CD4-positive, alpha-beta T cell (primary cell): ENCODE measurements at regions not wholly inside any gene's neighbourhood (a gene's known extent, or its start where the extent isn't known, plus 50 kb on each side); places are given as distances from the start of the nearest gene placed in this dataset.

ENCODE experiments used
- ATAC-seq: fragments of 200-7000 bp; cut with Tn5 transposase; one replicate; pipeline ENCODE4 v1.10.0; 2022; ENCODE audit warnings: mild to moderate bottlenecking; ENCODE audit not compliant: poor library complexity
- CTCF ChIA-PET: fragments of 350-600 bp; sonication (Branson Sonifier 250); formaldehyde crosslinking; loops from one replicate; lab custom pipeline; 2021; ENCODE audit warnings: antibody characterized with exemption, inconsistent platforms; lab: Charles Lee
- POLR2A ChIA-PET: fragments of 350-600 bp; sonication (Branson Sonifier 250); formaldehyde crosslinking; loops from one replicate; lab custom pipeline; 2021; ENCODE audit warnings: antibody characterized with exemption, inconsistent platforms; lab: Charles Lee
- DNase-seq, 14 experiments: peaks; one replicate each; pipeline ENCODE4 v3.0.0-alpha.2; 2013 to 2020; ENCODE audit warnings: mixed read lengths in 2 of 14
- H3K27ac ChIP-seq, 2 donors: one replicate each; pipeline versions ENCODE4 v1.5.1 to v1.7.0; 2013; ENCODE audit warnings: low read length in 2 of 2, low read depth in 1 of 2, mild to moderate bottlenecking in 1 of 2
- H3K27me3 ChIP-seq, 2 experiments: 1 replicate in 1 of 2; 2 replicates in 1 of 2; pipeline versions ENCODE4 v1.6.1 to v1.7.0; 2013; ENCODE audit warnings: low read length in 2 of 2, control low read depth in 1 of 2, mild to moderate bottlenecking in 1 of 2, moderate library complexity in 1 of 2; ENCODE audit not compliant: insufficient read depth in 2 of 2, control insufficient read depth in 1 of 2
- H3K36me3 ChIP-seq: one replicate; pipeline ENCODE4 v1.6.1; 2013; ENCODE audit warnings: low read length, control low read depth; ENCODE audit not compliant: insufficient read depth
- H3K4me1 ChIP-seq: one replicate; pipeline ENCODE4 v1.6.1; 2013; ENCODE audit warnings: low read length, control low read depth; ENCODE audit not compliant: insufficient read depth
- H3K4me3 ChIP-seq: one replicate; pipeline ENCODE4 v1.5.1; 2013; ENCODE audit warnings: mild to moderate bottlenecking, low read length, moderate library complexity
- H3K9me3 ChIP-seq, 2 experiments: 1 replicate in 1 of 2; 2 replicates in 1 of 2; pipeline versions ENCODE4 v1.6.1 to v1.7.0; 2013; ENCODE audit warnings: low read length in 2 of 2, mild to moderate bottlenecking in 2 of 2, control low read depth in 1 of 2, moderate library complexity in 1 of 2; ENCODE audit not compliant: control insufficient read depth in 1 of 2, insufficient read depth in 1 of 2
- H3K27ac Mint-ChIP-seq: one replicate; pipeline ENCODE4 v1.8.0; 2020; ENCODE audit warnings: mixed read lengths
- H3K27me3 Mint-ChIP-seq: one replicate; pipeline ENCODE4 v1.8.0; 2021; ENCODE audit warnings: mixed read lengths
- H3K36me3 Mint-ChIP-seq: one replicate; pipeline ENCODE4 v1.8.0; 2021; ENCODE audit warnings: low read depth, mixed read lengths
- H3K4me1 Mint-ChIP-seq: one replicate; pipeline ENCODE4 v1.8.0; 2021; ENCODE audit warnings: low read depth, mixed read lengths
- H3K4me3 Mint-ChIP-seq: one replicate; pipeline ENCODE4 v1.8.0; 2020; ENCODE audit warnings: mild to moderate bottlenecking, mixed read lengths
- H3K9me3 Mint-ChIP-seq: one replicate; pipeline ENCODE4 v1.8.0; 2020; ENCODE audit warnings: mixed read lengths
- intact Hi-C, 2 experiments: fragments of 100-400 bp; cut with DNase I in 1 of 2; cut with micrococcal nuclease in 1 of 2; formaldehyde crosslinking; loops; one replicate each; pipeline versions ENCODE4 v1.15.1 to v1.9.0; 2023 to 2025; cut with DNase I, micrococcal nuclease
- TF ChIP-seq, protein P1 (sequence below): fragments of 200-600 bp; IDR thresholded peaks from one replicate; pipeline ENCODE4 v1.8.0; 2022; ENCODE audit warnings: antibody characterized with exemption, mild to moderate bottlenecking

DNA sequence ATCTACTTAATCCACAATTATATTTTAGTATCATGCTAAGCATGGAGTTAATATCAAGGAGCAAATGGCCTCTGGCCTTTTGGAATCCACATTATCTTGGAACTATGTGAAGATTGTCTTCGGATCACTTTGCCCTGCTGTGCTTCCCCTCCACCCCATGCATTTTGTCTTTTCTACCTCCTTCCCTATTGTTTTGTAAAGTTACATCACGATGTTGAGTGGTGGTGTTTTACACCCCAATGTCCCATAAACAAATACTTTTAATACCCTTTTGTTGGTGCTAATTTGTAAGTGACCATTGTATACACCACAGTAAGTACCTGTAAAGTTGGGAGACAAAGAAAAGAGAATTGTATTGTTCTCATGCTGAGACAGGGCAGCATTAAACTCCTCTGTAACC lies 258.4 kb upstream of the ZNF717 start:
- ChIA-PET POLR2A (no interaction called here), CTCF (no interaction called here)
- Histone ChIP-seq H3K4me3 (no peak overlapping the region), H3K27ac (no peak overlapping the region), H3K4me1 (no peaks in the 10 kb centered on the region), H3K27me3 (no peaks in the 10 kb centered on the region), H3K9me3 (peaks cover 0 to 4% of the 10 kb centered on the region in 2 experiments), H3K36me3 (no peaks in the 10 kb centered on the region)
- intact Hi-C loops: no loop called here
- TF ChIP-seq, protein P1, sequence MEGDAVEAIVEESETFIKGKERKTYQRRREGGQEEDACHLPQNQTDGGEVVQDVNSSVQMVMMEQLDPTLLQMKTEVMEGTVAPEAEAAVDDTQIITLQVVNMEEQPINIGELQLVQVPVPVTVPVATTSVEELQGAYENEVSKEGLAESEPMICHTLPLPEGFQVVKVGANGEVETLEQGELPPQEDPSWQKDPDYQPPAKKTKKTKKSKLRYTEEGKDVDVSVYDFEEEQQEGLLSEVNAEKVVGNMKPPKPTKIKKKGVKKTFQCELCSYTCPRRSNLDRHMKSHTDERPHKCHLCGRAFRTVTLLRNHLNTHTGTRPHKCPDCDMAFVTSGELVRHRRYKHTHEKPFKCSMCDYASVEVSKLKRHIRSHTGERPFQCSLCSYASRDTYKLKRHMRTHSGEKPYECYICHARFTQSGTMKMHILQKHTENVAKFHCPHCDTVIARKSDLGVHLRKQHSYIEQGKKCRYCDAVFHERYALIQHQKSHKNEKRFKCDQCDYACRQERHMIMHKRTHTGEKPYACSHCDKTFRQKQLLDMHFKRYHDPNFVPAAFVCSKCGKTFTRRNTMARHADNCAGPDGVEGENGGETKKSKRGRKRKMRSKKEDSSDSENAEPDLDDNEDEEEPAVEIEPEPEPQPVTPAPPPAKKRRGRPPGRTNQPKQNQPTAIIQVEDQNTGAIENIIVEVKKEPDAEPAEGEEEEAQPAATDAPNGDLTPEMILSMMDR: no peak
- no peaks in the 10 kb centered on the region for H3K4me1 Mint-ChIP-seq
- H3K9me3 Mint-ChIP-seq: peaks cover 3% of the 10 kb centered on the region
- no peaks in the 10 kb centered on the region for H3K36me3 Mint-ChIP-seq
- H3K4me3 Mint-ChIP-seq: no peak overlapping the region
- H3K27ac Mint-ChIP-seq: no peak overlapping the region
- H3K27me3 Mint-ChIP-seq: no peaks in the 10 kb centered on the region
- no peak for ATAC-seq
- no peak for DNase-seq

DNA sequence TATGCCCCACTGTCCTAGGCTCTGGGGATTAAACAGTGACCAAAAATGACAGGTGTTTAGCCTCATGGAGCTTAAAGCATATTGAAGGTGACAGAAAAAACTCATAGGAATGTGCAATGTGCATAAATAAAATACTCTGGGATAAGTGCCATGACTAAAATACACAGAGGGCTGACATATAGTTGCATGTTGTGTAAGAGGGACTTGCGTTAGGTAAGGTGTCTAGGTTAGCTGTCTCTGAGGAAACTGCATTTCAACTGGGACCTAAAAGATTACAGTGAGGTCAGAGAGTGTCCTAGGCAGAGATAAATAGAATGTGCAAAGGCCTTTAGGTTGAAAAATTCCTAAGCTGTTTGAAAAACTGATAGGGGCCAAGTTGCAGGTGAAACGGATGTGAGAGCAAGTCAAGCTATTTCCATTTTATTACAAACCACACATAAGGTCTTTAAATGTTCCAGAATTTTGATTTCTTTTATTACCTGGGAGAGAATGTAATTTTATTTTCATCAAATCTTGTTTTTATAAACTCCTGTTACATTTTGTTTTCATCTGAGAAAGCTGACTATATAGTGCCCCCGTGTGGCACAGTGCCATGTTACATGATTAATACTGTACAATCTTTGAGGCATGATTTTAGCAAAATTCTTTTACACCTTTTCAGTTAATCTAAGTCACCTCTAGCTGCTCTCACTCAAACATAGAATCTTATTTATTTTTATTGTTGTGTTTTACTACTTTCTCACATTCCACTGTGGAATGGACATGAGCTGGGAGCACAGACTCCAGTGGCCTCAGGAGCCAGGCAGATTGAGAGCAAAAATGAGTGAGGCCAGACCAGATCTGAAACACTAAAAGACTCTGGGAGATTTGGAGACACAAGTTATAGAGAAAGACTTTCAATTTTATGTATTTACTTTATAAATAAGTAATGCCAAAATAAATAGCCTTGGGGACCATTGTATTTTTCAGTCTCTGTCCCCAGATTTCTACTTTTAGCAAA lies 259.6 kb upstream of the ZNF717 start:
- TF ChIP-seq, protein P1: no peak
- DNase-seq: no peak
- Histone ChIP-seq H3K27me3 (no peaks in the 10 kb centered on the region), H3K27ac (no peak overlapping the region), H3K4me1 (no peaks in the 10 kb centered on the region), H3K36me3 (no peaks in the 10 kb centered on the region), H3K4me3 (no peak overlapping the region), H3K9me3 (peaks cover 0 to 4% of the 10 kb centered on the region in 2 experiments)
- ATAC-seq: no peak
- ChIA-PET CTCF (interaction anchor here (0.9 kb wide), 1 partner anchor 10 kb away, joined by 3 read pairs; no protein-coding TSS in a partner anchor), POLR2A (no interaction called here)
- no peak overlapping the region for H3K4me3 Mint-ChIP-seq
- intact Hi-C loops: no loop called here
- H3K9me3 Mint-ChIP-seq: no peaks in the 10 kb centered on the region
- no peaks in the 10 kb centered on the region for H3K36me3 Mint-ChIP-seq
- H3K27ac Mint-ChIP-seq: no peak overlapping the region
- H3K4me1 Mint-ChIP-seq: no peaks in the 10 kb centered on the region
- H3K27me3 Mint-ChIP-seq: no peaks in the 10 kb centered on the region

DNA sequence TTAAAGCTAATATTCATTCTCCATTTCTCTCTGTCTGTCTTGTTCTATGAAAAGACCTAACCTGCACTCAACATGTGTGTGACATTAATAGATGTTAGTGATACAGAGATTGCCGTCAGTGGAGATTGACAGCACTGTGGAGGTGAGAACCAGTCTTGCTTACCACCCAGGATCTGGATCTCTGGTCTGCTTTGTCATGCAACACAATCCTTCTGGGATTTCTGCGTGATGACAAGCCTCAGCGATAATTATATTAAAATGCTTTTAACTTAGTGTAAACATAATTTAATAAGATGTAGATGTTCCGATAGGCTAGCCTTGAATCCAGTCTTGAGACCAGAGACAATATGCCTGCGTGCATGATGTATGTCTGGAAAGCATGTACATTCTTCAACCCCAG lies 262.0 kb upstream of the ZNF717 start:
- no peak overlapping the region for H3K27ac Mint-ChIP-seq

More for the DNA sequence above, 262.0 kb upstream of the ZNF717 start:
- no peak overlapping the region for H3K4me3 ChIP-seq
- POLR2A ChIA-PET: no interaction called here
- CTCF ChIA-PET: no interaction called here
- no peaks in the 10 kb centered on the region for H3K36me3 ChIP-seq
- TF ChIP-seq, protein P1: no peak
- H3K4me1 ChIP-seq: no peaks in the 10 kb centered on the region
- Mint-ChIP-seq H3K4me3 (no peak overlapping the region), H3K9me3 (no peaks in the 10 kb centered on the region), H3K36me3 (no peaks in the 10 kb centered on the region), H3K4me1 (no peaks in the 10 kb centered on the region), H3K27me3 (no peaks in the 10 kb centered on the region)
- DNase-seq (no peak), ATAC-seq (no peak)
- H3K27me3 ChIP-seq: no peaks in the 10 kb centered on the region
- intact Hi-C loops: no loop called here
- H3K9me3 ChIP-seq: peaks cover 0 to 4% of the 10 kb centered on the region in 2 experiments
- no peak overlapping the region for H3K27ac ChIP-seq
